ENCODE measurements at regions not wholly inside any gene's neighbourhood (a gene's known extent, or its start where the extent isn't known, plus 50 kb on each side); places are given as distances from the start of the nearest gene placed in this dataset.

DNA sequence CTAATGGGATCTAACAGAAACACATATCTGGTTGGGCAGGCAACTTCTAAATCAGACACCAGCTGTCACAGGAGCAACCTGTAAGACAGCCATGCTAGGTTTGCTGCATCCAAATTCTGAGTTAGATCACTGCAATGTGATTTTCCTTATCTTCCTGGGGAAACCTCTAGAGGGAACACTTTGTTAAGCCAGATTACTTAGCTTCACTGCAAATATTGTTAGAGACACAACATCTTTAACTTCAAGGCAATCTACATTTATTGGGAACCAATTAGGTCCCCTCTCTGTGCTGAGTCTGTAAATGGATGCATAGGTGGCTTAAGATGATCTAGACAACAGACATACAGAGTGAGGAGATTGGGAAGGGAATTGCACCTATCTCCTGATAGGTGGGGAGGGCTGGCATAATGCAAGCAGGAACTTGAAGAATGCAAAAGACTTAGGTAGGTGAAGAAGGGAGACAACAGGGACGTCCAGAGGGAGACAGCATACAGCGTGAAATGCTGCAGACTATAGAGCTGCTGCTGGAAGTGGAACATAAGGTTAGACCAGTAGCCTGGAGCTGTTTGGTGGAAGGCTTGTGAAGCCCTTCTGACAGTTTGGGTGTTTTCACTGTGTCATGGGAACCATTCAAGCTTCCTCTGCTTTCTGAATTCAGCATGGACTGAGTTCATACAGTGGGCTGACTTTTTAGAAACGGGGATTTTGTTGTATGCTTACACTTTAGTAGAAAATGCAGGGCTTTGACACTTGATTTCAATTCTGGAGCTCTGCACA lies 109.8 kb upstream of the ELMO1 start:
- TF ChIP-seq, protein P1, sequence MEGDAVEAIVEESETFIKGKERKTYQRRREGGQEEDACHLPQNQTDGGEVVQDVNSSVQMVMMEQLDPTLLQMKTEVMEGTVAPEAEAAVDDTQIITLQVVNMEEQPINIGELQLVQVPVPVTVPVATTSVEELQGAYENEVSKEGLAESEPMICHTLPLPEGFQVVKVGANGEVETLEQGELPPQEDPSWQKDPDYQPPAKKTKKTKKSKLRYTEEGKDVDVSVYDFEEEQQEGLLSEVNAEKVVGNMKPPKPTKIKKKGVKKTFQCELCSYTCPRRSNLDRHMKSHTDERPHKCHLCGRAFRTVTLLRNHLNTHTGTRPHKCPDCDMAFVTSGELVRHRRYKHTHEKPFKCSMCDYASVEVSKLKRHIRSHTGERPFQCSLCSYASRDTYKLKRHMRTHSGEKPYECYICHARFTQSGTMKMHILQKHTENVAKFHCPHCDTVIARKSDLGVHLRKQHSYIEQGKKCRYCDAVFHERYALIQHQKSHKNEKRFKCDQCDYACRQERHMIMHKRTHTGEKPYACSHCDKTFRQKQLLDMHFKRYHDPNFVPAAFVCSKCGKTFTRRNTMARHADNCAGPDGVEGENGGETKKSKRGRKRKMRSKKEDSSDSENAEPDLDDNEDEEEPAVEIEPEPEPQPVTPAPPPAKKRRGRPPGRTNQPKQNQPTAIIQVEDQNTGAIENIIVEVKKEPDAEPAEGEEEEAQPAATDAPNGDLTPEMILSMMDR (IDR thresholded peaks at IDR 0.05; ENCODE audit: low read length): no peak
- TF ChIP-seq EZH2 (IDR thresholded peaks at IDR 0.05; ENCODE audit: borderline replicate concordance, low read length): no peak
